ENCODE measurements at regions not wholly inside any gene's neighbourhood (a gene's known extent, or its start where the extent isn't known, plus 50 kb on each side); places are given as distances from the start of the nearest gene placed in this dataset.
A peak's percentile ranks its signal among the peaks of the same experiment; 100 is the strongest.

- DNase-seq = peak in 1 of 2 donors; percentile 24
Observed at GRCh38 chr3:177642042-177642803, 444.9 kb upstream of the TBL1XR1 start.

- DNase-seq = no peak
Observed at GRCh38 chr3:177642804-177643125, 445.5 kb upstream of the TBL1XR1 start.

- DNase-seq = no peak
Observed at GRCh38 chr3:177646749-177647148, 449.5 kb upstream of the TBL1XR1 start.

- no peak for DNase-seq
Observed at GRCh38 chr3:177647341-177647740, 450.1 kb upstream of the TBL1XR1 start.

GRCh38 chr3:177647876-177648275, 450.6 kb upstream of the TBL1XR1 start:
- DNase-seq = no peak

GRCh38 chr3:177652556-177653291, 455.4 kb upstream of the TBL1XR1 start:
- DNase-seq = no peak

GRCh38 chr3:177657243-177657642, 460.0 kb upstream of the TBL1XR1 start:
- DNase-seq = no peak

- no peak for DNase-seq
Observed at GRCh38 chr3:177658354-177658753, 461.1 kb upstream of the TBL1XR1 start.

GRCh38 chr3:177664380-177665103, 467.3 kb upstream of the TBL1XR1 start:
- DNase-seq = peak in 1 of 2 donors; percentile 26

GRCh38 chr3:177665122-177665808, 468.0 kb upstream of the TBL1XR1 start:
- no peak for DNase-seq

- no peak for DNase-seq
Observed at GRCh38 chr3:177672252-177672911, 475.1 kb upstream of the TBL1XR1 start.

GRCh38 chr3:177673112-177673914, 476.0 kb upstream of the TBL1XR1 start:
- no peak for DNase-seq

GRCh38 chr3:177674186-177674585, 476.9 kb upstream of the TBL1XR1 start:
- DNase-seq = no peak

GRCh38 chr3:177676148-177676547, 478.9 kb upstream of the TBL1XR1 start:
- DNase-seq = no peak

GRCh38 chr3:177676947-177677587, 479.8 kb upstream of the TBL1XR1 start:
- DNase-seq = no peak

GRCh38 chr3:177679568-177680471, 482.5 kb upstream of the TBL1XR1 start:
- DNase-seq = peak; percentile 19 to 24

- no peak for DNase-seq
Observed at GRCh38 chr3:177680472-177680821, 483.2 kb upstream of the TBL1XR1 start.

- DNase-seq = no peak
Observed at GRCh38 chr3:177681156-177681555, 483.9 kb upstream of the TBL1XR1 start.

GRCh38 chr3:177681852-177682251, 484.6 kb upstream of the TBL1XR1 start:
- no peak for DNase-seq

- no peak for DNase-seq
Observed at GRCh38 chr3:177683586-177683985, 486.3 kb upstream of the TBL1XR1 start.
